ENCODE measurements at regions not wholly inside any gene's neighbourhood (a gene's known extent, or its start where the extent isn't known, plus 50 kb on each side); places are given as distances from the start of the nearest gene placed in this dataset.

DNA sequence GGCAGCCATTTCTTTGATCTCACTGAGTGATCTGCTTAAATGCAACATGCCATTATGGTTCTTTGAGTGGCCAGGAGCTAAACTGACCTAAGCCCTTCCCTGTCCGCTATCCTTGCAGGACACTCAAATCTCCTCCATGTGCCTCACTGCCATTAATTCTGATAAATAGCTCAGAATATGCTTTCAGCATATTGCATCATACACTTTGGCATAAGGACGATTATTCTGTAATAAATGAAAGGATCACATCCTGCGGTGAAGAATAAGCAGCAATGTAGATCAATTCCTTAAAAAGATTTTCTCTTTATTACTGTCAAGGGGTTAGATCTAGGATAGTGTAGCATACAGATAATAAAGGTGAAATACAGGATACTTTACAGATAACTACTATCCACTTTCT, 231.8 kb upstream of the CTBP2 start:
- intact Hi-C loops (cut with micrococcal nuclease): no loop called here
- Histone ChIP-seq H3K36me3 (replicated peaks in 1 of 2; ENCODE audit: control extremely low read depth in 1 of 2, control insufficient read depth in 1 of 2, extremely low read depth in 1 of 2, insufficient read depth in 2 of 2, low read length in 1 of 2) (no peaks in the 10 kb centered on the region), H3K27ac (ENCODE audit: low read length in 2 of 2) (no peak overlapping the region), H3K4me3 (ENCODE audit: control extremely low read depth in 1 of 5, extremely low read depth in 1 of 5, insufficient read depth in 1 of 5, low read depth in 2 of 5, low read length in 4 of 5) (no peak overlapping the region), H2AFZ (ENCODE audit: insufficient read depth, low read depth, low read length, poor library complexity, severe bottlenecking) (no peak overlapping the region), H3K9me3 (ENCODE audit: control extremely low read depth in 1 of 3, control insufficient read depth in 2 of 3, insufficient read depth in 1 of 3, low read length in 2 of 3) (peaks cover 0 to 7% (median 2%) of the 10 kb centered on the region in 3 donors), H3K9ac (ENCODE audit: low read length) (no peak overlapping the region), H3K4me2 (replicated peaks; ENCODE audit: low read depth, low read length, poor library complexity, severe bottlenecking) (no peak overlapping the region), H3K27me3 (replicated peaks in 1 of 4; ENCODE audit: control extremely low read depth in 1 of 4, control insufficient read depth in 3 of 4, insufficient read depth in 4 of 4, low read length in 3 of 4) (no peaks in the 10 kb centered on the region), H3K4me1 (ENCODE audit: control insufficient read depth in 2 of 2, insufficient read depth in 2 of 2, low read length in 2 of 2) (no peaks in the 10 kb centered on the region), H4K20me1 (ENCODE audit: control insufficient read depth, insufficient read depth, low read length, poor library complexity, severe bottlenecking) (no peaks in the 10 kb centered on the region), H3K79me2 (ENCODE audit: control insufficient read depth, insufficient read depth, low read length) (no peaks in the 10 kb centered on the region)
- Mint-ChIP-seq H3K27ac (no peak overlapping the region), H3K9me3 (ENCODE audit: insufficient read depth) (peaks cover 3% of the 10 kb centered on the region), H3K4me1 (no peaks in the 10 kb centered on the region), H3K4me3 (no peak overlapping the region), H3K27me3 (peaks cover 14% of the 10 kb centered on the region)
- ChIA-PET POLR2A (no interaction called here), CTCF (no interaction called here)
- 100% methylated on average over 1 of the region's 3 CpGs for WGBS (ENCODE audit: insufficient coverage)
- ATAC-seq (ENCODE audit: low read depth) (no peak), DNase-seq (no peak)
- TF ChIP-seq, protein P1, sequence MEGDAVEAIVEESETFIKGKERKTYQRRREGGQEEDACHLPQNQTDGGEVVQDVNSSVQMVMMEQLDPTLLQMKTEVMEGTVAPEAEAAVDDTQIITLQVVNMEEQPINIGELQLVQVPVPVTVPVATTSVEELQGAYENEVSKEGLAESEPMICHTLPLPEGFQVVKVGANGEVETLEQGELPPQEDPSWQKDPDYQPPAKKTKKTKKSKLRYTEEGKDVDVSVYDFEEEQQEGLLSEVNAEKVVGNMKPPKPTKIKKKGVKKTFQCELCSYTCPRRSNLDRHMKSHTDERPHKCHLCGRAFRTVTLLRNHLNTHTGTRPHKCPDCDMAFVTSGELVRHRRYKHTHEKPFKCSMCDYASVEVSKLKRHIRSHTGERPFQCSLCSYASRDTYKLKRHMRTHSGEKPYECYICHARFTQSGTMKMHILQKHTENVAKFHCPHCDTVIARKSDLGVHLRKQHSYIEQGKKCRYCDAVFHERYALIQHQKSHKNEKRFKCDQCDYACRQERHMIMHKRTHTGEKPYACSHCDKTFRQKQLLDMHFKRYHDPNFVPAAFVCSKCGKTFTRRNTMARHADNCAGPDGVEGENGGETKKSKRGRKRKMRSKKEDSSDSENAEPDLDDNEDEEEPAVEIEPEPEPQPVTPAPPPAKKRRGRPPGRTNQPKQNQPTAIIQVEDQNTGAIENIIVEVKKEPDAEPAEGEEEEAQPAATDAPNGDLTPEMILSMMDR (IDR thresholded peaks at IDR 0.05): no peak
- TF ChIP-seq EZH2 (IDR thresholded peaks at IDR 0.05; ENCODE audit: borderline replicate concordance, insufficient read depth, low read depth, low read length, poor library complexity, severe bottlenecking): no peak

DNA sequence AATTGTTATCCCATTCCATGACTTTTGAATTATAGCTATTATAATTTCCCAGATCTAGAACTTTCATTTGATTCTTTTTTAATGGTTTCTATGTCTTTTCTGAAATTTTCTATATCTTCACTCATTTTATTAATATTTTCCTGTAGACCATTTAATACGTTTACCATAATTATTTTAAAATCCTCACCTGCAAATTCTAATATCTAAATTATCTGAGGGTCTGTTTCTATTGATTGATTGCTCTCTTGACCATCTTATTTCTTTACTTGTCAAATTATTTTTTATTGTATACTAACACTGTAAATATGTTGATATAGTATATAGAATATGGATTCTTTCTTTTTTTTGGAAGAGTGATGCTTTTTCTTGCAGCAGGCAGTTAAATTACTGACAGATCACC, 229.3 kb upstream of the CTBP2 start:
- Histone ChIP-seq H3K27me3 (replicated peaks in 1 of 4; ENCODE audit: control extremely low read depth in 1 of 4, control insufficient read depth in 3 of 4, insufficient read depth in 4 of 4, low read length in 3 of 4) (no peaks in the 10 kb centered on the region), H3K27ac (ENCODE audit: low read length in 2 of 2) (no peak overlapping the region), H3K36me3 (replicated peaks in 1 of 2; ENCODE audit: control extremely low read depth in 1 of 2, control insufficient read depth in 1 of 2, extremely low read depth in 1 of 2, insufficient read depth in 2 of 2, low read length in 1 of 2) (no peaks in the 10 kb centered on the region), H3K4me1 (ENCODE audit: control insufficient read depth in 2 of 2, insufficient read depth in 2 of 2, low read length in 2 of 2) (no peaks in the 10 kb centered on the region), H3K9me3 (ENCODE audit: control extremely low read depth in 1 of 3, control insufficient read depth in 2 of 3, insufficient read depth in 1 of 3, low read length in 2 of 3) (peaks cover 0 to 10% (median 2%) of the 10 kb centered on the region in 3 donors), H3K4me3 (ENCODE audit: control extremely low read depth in 1 of 5, extremely low read depth in 1 of 5, insufficient read depth in 1 of 5, low read depth in 2 of 5, low read length in 4 of 5) (no peak overlapping the region), H3K79me2 (ENCODE audit: control insufficient read depth, insufficient read depth, low read length) (no peaks in the 10 kb centered on the region), H3K4me2 (replicated peaks; ENCODE audit: low read depth, low read length, poor library complexity, severe bottlenecking) (no peak overlapping the region), H4K20me1 (ENCODE audit: control insufficient read depth, insufficient read depth, low read length, poor library complexity, severe bottlenecking) (no peaks in the 10 kb centered on the region), H2AFZ (ENCODE audit: insufficient read depth, low read depth, low read length, poor library complexity, severe bottlenecking) (no peak overlapping the region), H3K9ac (ENCODE audit: low read length) (no peak overlapping the region)
- CTCF ChIA-PET: no interaction called here
- no peak for DNase-seq
- Mint-ChIP-seq H3K4me3 (no peak overlapping the region), H3K9me3 (ENCODE audit: insufficient read depth) (peaks cover 3% of the 10 kb centered on the region), H3K27ac (no peak overlapping the region), H3K4me1 (no peaks in the 10 kb centered on the region), H3K27me3 (peaks cover 14% of the 10 kb centered on the region)
- no peak for ATAC-seq (ENCODE audit: low read depth)
- intact Hi-C loops (cut with micrococcal nuclease): no loop called here
- TF ChIP-seq, protein P1 (IDR thresholded peaks at IDR 0.05): no peak
- no CpG with 5 or more reads among the region's 1 CpG for WGBS (ENCODE audit: insufficient coverage)
- POLR2A ChIA-PET: no interaction called here

Data from B cell (primary cell).